Liver (tissue), 3 donors: ENCODE measurements at regions not wholly inside any gene's neighbourhood (a gene's known extent, or its start where the extent isn't known, plus 50 kb on each side); places are given as distances from the start of the nearest gene placed in this dataset.

Experiments used
- ATF3 ChIP-seq: IDR thresholded peaks from 2 replicates; pipeline ENCODE4 v1.6.1; 2016; ENCODE audit warnings: antibody characterized with exemption
- CTCF ChIP-seq: fragments of 150-350 bp; IDR thresholded peaks from 2 replicates; pipeline ENCODE4 v1.5.1; 2017; ENCODE audit warnings: improper control_type of control experiment, low read depth, low read length; ENCODE audit not compliant: missing input control
- EGR1 ChIP-seq, 2 donors: IDR thresholded peaks; 2 replicates each; pipeline ENCODE4 v1.6.1; 2016 to 2018; ENCODE audit warnings: antibody characterized with exemption in 2 of 2, low read depth in 2 of 2
- FOXA1 ChIP-seq: IDR thresholded peaks from 2 replicates; pipeline ENCODE4 v1.6.1; 2016; ENCODE audit warnings: antibody characterized with exemption
- GABPA ChIP-seq, 2 donors: IDR thresholded peaks in 1 of 2; conservative IDR thresholded peaks in 1 of 2; 2 replicates each; pipeline ENCODE4 v1.6.1; 2016; ENCODE audit warnings: antibody characterized with exemption in 2 of 2, mild to moderate bottlenecking in 1 of 2, moderate library complexity in 1 of 2
- HNF4A ChIP-seq, 2 donors: conservative IDR thresholded peaks; 2 replicates each; pipeline ENCODE4 v1.6.1; 2016; ENCODE audit warnings: antibody characterized with exemption in 2 of 2, mild to moderate bottlenecking in 2 of 2
- MAX ChIP-seq: IDR thresholded peaks from 2 replicates; pipeline ENCODE4 v1.6.1; 2016; ENCODE audit warnings: antibody characterized with exemption
- NR2F2 ChIP-seq: IDR thresholded peaks from 2 replicates; pipeline ENCODE4 v1.6.1; 2016; ENCODE audit warnings: antibody characterized with exemption
- RAD21 ChIP-seq, 2 donors: IDR thresholded peaks; 2 replicates each; pipeline ENCODE4 v1.6.1; 2016; ENCODE audit warnings: antibody characterized with exemption in 2 of 2, mild to moderate bottlenecking in 2 of 2
- REST ChIP-seq: IDR thresholded peaks from 2 replicates; pipeline ENCODE4 v1.6.1; 2016; ENCODE audit warnings: antibody characterized with exemption, mild to moderate bottlenecking
- TAF1 ChIP-seq: conservative IDR thresholded peaks from 2 replicates; pipeline ENCODE4 v1.6.1; 2016; ENCODE audit warnings: antibody characterized with exemption, mild to moderate bottlenecking
- donor health status: healthy.
- donor health status: healthy.

- TF ChIP-seq CTCF, result no peak
- no peak for TF ChIP-seq TAF1
- no peak for TF ChIP-seq ATF3
- TF ChIP-seq MAX, result no peak
- TF ChIP-seq NR2F2, result no peak
- no peak for TF ChIP-seq RAD21 (IDR thresholded peaks at IDR 0.05)
- no peak for TF ChIP-seq HNF4A (conservative IDR thresholded peaks at IDR 0.05)
- TF ChIP-seq EGR1 (IDR thresholded peaks at IDR 0.05; ENCODE audit: low read depth in 2 of 2), result no peak
- TF ChIP-seq REST, result no peak
- TF ChIP-seq FOXA1, result no peak
- no peak for TF ChIP-seq GABPA (IDR thresholded peaks at IDR 0.05 in 1 of 2, conservative IDR thresholded peaks at IDR 0.05 in 1 of 2)
Measured at GRCh38 chr3:18237251-18238005, 187.7 kb downstream of the SATB1 start.
